ENCODE measurements at regions not wholly inside any gene's neighbourhood (a gene's known extent, or its start where the extent isn't known, plus 50 kb on each side); places are given as distances from the start of the nearest gene placed in this dataset.

DNA sequence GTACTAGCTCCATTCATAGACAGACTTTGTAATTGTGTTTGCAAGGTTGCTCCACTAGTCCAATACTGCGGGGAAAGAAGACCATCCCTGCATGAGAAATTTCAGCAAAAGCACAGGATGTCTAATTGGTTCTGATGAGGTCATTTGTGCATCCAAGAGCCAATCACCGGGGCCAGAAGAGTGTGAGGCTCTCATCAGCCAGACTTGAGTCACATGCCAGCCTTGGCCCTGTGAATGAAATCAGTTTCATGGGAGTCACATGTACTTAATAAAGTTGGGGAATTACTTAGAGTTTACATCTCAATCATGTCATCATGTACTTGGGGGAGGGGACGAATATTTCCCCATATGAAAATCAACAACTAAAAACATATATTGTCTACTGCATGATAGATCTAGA lies 1236.0 kb downstream of the MAT2B start:
- TF ChIP-seq, protein P1, sequence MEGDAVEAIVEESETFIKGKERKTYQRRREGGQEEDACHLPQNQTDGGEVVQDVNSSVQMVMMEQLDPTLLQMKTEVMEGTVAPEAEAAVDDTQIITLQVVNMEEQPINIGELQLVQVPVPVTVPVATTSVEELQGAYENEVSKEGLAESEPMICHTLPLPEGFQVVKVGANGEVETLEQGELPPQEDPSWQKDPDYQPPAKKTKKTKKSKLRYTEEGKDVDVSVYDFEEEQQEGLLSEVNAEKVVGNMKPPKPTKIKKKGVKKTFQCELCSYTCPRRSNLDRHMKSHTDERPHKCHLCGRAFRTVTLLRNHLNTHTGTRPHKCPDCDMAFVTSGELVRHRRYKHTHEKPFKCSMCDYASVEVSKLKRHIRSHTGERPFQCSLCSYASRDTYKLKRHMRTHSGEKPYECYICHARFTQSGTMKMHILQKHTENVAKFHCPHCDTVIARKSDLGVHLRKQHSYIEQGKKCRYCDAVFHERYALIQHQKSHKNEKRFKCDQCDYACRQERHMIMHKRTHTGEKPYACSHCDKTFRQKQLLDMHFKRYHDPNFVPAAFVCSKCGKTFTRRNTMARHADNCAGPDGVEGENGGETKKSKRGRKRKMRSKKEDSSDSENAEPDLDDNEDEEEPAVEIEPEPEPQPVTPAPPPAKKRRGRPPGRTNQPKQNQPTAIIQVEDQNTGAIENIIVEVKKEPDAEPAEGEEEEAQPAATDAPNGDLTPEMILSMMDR (conservative IDR thresholded peaks at IDR 0.05; ENCODE audit: low read depth, low read length), result no peak
- H3K4me3 ChIP-seq (ENCODE audit: low read length), result no peak overlapping the region
- DNase-seq (ENCODE audit: low read depth), result no peak

DNA sequence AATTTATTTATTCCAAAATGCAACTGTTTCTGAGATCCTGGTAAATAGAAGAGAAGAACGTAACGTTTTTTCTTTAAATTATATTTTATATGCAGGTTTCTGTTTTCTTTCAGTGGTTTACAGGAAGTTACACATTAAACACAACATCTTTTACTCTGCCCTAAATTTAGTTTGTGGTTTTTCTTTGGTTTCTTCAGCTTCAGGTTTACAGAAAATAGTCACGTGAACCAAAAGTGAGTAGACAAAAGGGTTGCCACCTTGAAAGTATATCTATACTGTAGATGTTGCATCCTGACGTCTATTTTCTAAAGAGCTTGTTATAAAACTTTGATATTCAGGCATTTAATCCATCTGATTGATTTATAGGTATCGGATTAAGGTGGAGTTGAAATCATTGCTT lies 1236.6 kb downstream of the MAT2B start:
- no peak for DNase-seq (ENCODE audit: low read depth)
- TF ChIP-seq, protein P1 (conservative IDR thresholded peaks at IDR 0.05; ENCODE audit: low read depth, low read length), result no peak
- H3K4me3 ChIP-seq (ENCODE audit: low read length), result no peak overlapping the region

DNA sequence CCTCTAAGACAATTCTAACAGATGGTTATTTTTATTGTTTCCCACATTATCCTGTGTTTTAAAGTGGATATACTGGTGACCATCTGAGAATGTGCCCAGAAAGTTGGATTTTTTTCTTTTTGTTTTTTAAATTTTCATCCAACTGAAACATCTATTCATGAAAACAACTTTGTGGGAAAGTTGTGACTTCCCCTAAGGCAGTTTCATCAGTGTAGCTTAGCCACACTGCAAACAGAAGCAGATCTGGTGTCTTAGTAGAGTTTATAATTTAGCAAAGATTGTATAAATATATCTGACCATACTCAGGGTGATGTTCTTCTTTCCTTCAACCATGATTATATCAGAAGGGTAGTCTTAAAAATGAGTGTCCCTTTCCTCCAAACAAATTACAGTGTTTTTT lies 1241.3 kb downstream of the MAT2B start:
- H3K4me3 ChIP-seq (ENCODE audit: low read length), result no peak overlapping the region
- TF ChIP-seq, protein P1 (conservative IDR thresholded peaks at IDR 0.05; ENCODE audit: low read depth, low read length), result no peak
- DNase-seq (ENCODE audit: low read depth), result no peak

DNA sequence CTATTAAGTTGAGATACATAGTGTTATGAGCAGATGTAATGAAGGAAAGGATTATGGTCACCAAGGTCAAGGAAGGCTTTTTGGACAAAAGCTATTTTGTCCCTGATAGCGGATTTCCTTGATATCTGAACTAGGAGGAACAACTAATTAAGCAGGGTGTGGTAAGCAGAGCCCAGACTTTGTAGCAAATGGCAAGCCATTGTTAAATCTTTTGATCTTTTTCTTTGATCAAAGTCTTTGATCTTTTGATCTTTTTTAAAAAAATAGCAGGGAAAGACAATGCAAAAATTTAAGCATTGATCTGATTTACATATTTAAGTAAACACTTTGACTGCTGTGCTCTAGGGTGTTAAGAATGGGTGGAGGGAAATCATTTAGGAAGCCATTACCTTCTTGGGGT lies 1242.0 kb downstream of the MAT2B start:
- no peak for DNase-seq (ENCODE audit: low read depth)
- H3K4me3 ChIP-seq (ENCODE audit: low read length), result no peak overlapping the region
- TF ChIP-seq, protein P1 (conservative IDR thresholded peaks at IDR 0.05; ENCODE audit: low read depth, low read length), result no peak

DNA sequence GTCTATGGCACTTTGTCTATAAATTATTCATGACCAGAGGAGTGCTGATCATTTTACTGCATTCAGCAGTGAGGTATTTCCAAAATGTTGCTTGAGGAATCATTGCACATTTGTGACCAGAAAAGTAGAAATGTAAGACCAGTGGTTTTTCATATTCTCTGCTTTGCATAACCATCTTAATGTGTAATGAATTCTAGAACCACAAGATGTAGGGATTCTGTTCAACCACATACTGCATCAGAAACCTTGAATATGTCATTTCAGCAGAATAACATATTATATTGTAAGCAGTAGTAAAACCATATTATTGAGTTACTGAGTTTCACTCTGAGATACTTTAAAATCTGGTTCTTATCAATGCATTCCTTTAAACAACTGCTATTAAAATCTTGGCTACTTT lies 1243.4 kb downstream of the MAT2B start:
- TF ChIP-seq, protein P1 (conservative IDR thresholded peaks at IDR 0.05; ENCODE audit: low read depth, low read length), result no peak
- H3K4me3 ChIP-seq (ENCODE audit: low read length), result no peak overlapping the region
- no peak for DNase-seq (ENCODE audit: low read depth)

DNA sequence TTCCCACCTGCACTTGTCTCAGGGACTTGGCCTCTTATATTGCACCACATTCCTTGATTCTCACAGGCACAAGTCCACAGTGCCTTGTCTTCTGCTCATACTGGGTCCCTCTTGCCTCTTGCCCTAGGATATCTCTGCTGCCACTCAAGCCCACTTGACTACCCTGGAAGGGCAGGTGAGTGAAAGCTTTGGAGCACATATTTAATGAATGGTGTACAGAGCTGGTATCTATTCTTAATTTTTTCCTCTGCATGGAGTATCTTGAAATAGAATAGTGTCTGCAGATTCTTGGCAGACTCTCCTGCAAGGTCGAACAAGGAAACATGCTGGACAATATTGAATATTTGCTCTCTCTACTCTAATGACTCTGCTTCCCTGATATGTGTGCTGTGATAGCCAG lies 1248.0 kb downstream of the MAT2B start:
- TF ChIP-seq, protein P1 (conservative IDR thresholded peaks at IDR 0.05; ENCODE audit: low read depth, low read length), result no peak
- H3K4me3 ChIP-seq (ENCODE audit: low read length), result no peak overlapping the region
- DNase-seq (ENCODE audit: low read depth), result no peak

DNA sequence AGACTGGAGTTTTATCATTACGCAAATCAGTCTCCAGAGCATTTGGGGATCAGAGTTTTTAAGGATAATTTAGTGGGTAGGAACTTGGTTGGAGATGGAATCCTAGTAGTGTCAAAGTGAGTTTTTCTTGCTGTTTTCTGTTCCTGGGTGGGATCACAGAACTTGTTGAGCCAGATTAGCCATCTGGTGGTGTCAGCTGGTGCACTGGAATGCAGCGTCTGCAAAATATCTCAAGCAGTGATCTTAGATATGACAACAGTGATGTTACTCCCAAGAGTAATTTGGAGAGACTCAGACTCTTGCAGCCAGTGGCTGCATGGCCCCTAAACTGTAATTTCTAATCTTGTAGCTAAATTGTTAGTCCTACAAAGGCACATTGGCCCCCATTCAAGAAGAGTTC lies 1257.8 kb downstream of the MAT2B start:
- DNase-seq (ENCODE audit: low read depth), result no peak
- H3K4me3 ChIP-seq (ENCODE audit: low read length), result no peak overlapping the region
- TF ChIP-seq, protein P1 (conservative IDR thresholded peaks at IDR 0.05; ENCODE audit: low read depth, low read length), result no peak
